ENCODE measurements at regions not wholly inside any gene's neighbourhood (a gene's known extent, or its start where the extent isn't known, plus 50 kb on each side); places are given as distances from the start of the nearest gene placed in this dataset.

DNA sequence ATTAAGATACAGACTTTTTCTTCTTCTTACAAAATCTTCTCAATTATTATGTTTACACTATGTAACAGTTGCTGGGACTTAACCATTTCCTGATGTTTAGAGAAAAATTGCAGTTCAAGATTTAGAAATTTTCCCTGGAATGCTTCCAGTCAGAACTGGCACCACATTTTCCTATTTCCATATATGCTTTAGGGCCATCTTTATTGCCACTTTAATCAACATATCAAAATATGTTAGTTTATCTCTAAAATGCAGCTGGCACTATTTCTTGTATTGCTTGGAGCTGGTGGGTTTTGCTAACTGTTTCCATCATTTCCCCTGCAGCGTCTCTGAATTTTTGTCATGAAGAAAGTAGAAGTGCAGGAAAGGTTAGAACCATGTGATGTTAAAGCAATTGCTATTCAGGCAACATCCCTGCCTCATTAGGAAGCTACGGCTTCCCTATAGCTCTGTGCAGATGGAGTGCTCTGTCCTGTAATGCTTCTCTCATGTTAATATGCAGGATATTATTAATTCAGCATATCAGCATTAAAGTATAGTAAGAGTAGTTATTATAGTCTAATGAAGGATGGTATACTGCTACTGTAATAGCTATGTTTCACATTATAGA lies 269.1 kb downstream of the MTRR start:
- no peak for DNase-seq (ENCODE audit: low spot score)
- no peak overlapping the region for H3K27ac ChIP-seq
- 78% methylated on average over 2 of the region's 2 CpGs for WGBS
- TF ChIP-seq POLR2AphosphoS5 (IDR thresholded peaks at IDR 0.05) (no peak), POLR2A (IDR thresholded peaks at IDR 0.05) (no peak)
- TF ChIP-seq, protein P1, sequence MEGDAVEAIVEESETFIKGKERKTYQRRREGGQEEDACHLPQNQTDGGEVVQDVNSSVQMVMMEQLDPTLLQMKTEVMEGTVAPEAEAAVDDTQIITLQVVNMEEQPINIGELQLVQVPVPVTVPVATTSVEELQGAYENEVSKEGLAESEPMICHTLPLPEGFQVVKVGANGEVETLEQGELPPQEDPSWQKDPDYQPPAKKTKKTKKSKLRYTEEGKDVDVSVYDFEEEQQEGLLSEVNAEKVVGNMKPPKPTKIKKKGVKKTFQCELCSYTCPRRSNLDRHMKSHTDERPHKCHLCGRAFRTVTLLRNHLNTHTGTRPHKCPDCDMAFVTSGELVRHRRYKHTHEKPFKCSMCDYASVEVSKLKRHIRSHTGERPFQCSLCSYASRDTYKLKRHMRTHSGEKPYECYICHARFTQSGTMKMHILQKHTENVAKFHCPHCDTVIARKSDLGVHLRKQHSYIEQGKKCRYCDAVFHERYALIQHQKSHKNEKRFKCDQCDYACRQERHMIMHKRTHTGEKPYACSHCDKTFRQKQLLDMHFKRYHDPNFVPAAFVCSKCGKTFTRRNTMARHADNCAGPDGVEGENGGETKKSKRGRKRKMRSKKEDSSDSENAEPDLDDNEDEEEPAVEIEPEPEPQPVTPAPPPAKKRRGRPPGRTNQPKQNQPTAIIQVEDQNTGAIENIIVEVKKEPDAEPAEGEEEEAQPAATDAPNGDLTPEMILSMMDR (IDR thresholded peaks at IDR 0.05), result no peak
- H3K4me1 ChIP-seq (replicated peaks), result no peaks in the 10 kb centered on the region
- no peaks in the 10 kb centered on the region for H3K36me3 ChIP-seq
- no peak overlapping the region for H3K4me3 ChIP-seq
- intact Hi-C loops (cut with DNase I), result no loop called here
- no peaks in the 10 kb centered on the region for H3K9me3 ChIP-seq
- no peaks in the 10 kb centered on the region for H3K27me3 ChIP-seq (replicated peaks; ENCODE audit: insufficient read depth)

DNA sequence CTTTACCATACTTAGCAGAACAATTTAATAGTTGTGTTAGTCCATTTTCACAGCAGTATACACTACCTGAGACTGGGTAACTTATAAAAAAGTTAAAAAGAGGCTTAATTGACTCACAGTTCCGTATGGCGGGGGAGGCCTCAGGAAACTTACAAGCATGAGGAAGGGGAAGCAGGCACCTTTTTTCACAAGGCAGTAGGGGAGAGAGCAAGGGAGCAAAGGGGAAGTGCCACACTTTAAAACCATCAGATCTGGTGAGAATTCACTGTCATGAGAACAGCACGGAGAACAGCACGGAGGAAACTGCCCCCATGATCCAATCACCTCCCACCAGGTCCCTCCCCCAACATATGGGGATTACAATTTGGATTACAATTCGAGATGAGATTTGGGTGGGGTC lies 269.9 kb downstream of the MTRR start:
- Histone ChIP-seq H3K27ac (no peak overlapping the region), H3K27me3 (replicated peaks; ENCODE audit: insufficient read depth) (no peaks in the 10 kb centered on the region), H3K4me3 (no peak overlapping the region), H3K9me3 (no peaks in the 10 kb centered on the region), H3K36me3 (no peaks in the 10 kb centered on the region), H3K4me1 (replicated peaks) (no peaks in the 10 kb centered on the region)
- WGBS, result 82% methylated on average over 5 of the region's 5 CpGs
- no peak for TF ChIP-seq POLR2AphosphoS5 (IDR thresholded peaks at IDR 0.05)
- TF ChIP-seq, protein P1 (IDR thresholded peaks at IDR 0.05), result no peak
- TF ChIP-seq POLR2A (IDR thresholded peaks at IDR 0.05), result no peak
- intact Hi-C loops (cut with DNase I), result no loop called here
- DNase-seq (ENCODE audit: low spot score), result no peak

DNA sequence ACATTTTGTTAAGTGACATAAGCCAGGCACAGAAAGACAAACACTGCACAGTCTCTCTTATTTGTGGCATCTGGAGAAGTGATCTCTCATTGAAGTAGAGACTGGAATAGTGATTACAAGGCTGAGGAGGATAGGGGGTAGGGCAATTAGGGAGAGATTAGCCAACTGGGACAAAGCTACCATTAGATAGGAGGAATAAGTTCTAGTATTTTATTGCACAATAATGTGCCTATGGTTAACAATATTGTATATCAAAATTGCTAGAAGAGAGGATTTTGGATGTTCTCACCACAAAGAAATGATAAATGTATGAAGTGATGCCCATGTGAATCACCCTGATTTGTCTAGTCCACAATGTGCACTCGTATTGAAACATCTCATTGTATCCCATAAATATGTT lies 281.8 kb downstream of the MTRR start:
- Histone ChIP-seq H3K4me3 (no peak overlapping the region), H3K27me3 (replicated peaks; ENCODE audit: insufficient read depth) (no peaks in the 10 kb centered on the region), H3K9me3 (no peaks in the 10 kb centered on the region), H3K36me3 (no peaks in the 10 kb centered on the region), H3K4me1 (replicated peaks) (no peaks in the 10 kb centered on the region), H3K27ac (no peak overlapping the region)
- DNase-seq (ENCODE audit: low spot score), result no peak
- WGBS, result 88% methylated on average over 1 of the region's 1 CpG
- TF ChIP-seq POLR2A (IDR thresholded peaks at IDR 0.05) (no peak), POLR2AphosphoS5 (IDR thresholded peaks at IDR 0.05) (no peak)
- intact Hi-C loops (cut with DNase I), result no loop called here

DNA sequence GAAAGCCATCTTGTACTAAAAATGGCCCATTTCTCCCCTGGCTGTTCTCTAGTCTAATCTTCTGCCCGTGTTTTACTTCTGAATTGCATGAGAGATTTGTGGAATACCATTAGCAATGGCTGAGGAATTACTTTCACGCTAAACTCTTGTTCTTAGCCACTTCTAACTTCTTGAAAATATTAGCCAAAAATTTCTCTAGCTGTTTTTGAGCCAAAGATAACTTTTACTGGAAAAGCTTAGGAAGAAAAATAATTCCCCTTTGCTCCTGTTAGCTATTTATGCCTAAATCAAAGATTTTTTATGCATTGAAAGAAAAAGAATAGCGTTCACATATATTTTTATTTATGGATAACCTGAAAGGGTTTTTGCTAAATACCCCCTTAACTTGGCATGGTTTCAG lies 287.8 kb downstream of the MTRR start:
- Histone ChIP-seq H3K4me3 (no peak overlapping the region), H3K9me3 (no peaks in the 10 kb centered on the region), H3K27me3 (replicated peaks; ENCODE audit: insufficient read depth) (no peaks in the 10 kb centered on the region), H3K4me1 (replicated peaks) (no peaks in the 10 kb centered on the region), H3K36me3 (no peaks in the 10 kb centered on the region), H3K27ac (no peak overlapping the region)
- WGBS, result 62% methylated on average over 3 of the region's 3 CpGs
- intact Hi-C loops (cut with DNase I), result no loop called here
- TF ChIP-seq POLR2AphosphoS5 (IDR thresholded peaks at IDR 0.05), result no peak
- no peak for TF ChIP-seq POLR2A (IDR thresholded peaks at IDR 0.05)
- TF ChIP-seq, protein P1 (IDR thresholded peaks at IDR 0.05), result no peak
- DNase-seq (ENCODE audit: low spot score), result no peak

GRCh38 chr5:8157320-8157822 lies 288.4 kb downstream of the MTRR start:
- Histone ChIP-seq H3K27ac (no peak overlapping the region), H3K4me1 (replicated peaks) (no peaks in the 10 kb centered on the region), H3K9me3 (no peaks in the 10 kb centered on the region), H3K4me3 (no peak overlapping the region), H3K36me3 (no peaks in the 10 kb centered on the region), H3K27me3 (replicated peaks; ENCODE audit: insufficient read depth) (no peaks in the 10 kb centered on the region)
- intact Hi-C loops (cut with DNase I), result no loop called here
- WGBS, result 75% methylated on average over 7 of the region's 7 CpGs
- TF ChIP-seq POLR2AphosphoS5 (IDR thresholded peaks at IDR 0.05) (no peak), POLR2A (IDR thresholded peaks at IDR 0.05) (no peak)
- TF ChIP-seq, protein P1 (IDR thresholded peaks at IDR 0.05), result no peak
- no peak for DNase-seq (ENCODE audit: low spot score)
